HEK293T (cell line): ENCODE measurements at regions not wholly inside any gene's neighbourhood (a gene's known extent, or its start where the extent isn't known, plus 50 kb on each side); places are given as distances from the start of the nearest gene placed in this dataset.

ENCODE experiments used
- ARNT ChIP-seq: fragments of 450-650 bp; IDR thresholded peaks from 2 replicates; pipeline ENCODE4 v1.6.1; 2017; ENCODE audit warnings: mild to moderate bottlenecking
- BHLHE40 ChIP-seq: fragments of 450-650 bp; IDR thresholded peaks from 2 replicates; pipeline ENCODE4 v1.6.1; 2016; ENCODE audit warnings: mild to moderate bottlenecking, moderate library complexity, borderline replicate concordance
- FOXA1 ChIP-seq: fragments of 450-650 bp; IDR thresholded peaks from 2 replicates; pipeline ENCODE4 v1.6.1; 2016; ENCODE audit warnings: mild to moderate bottlenecking
- FOXK2 ChIP-seq: fragments of 450-650 bp; IDR thresholded peaks from 2 replicates; pipeline ENCODE4 v1.6.1; 2016; ENCODE audit warnings: mild to moderate bottlenecking
- FOXM1 ChIP-seq: fragments of 450-650 bp; IDR thresholded peaks from 2 replicates; pipeline ENCODE4 v1.6.1; 2017; ENCODE audit warnings: mild to moderate bottlenecking, borderline replicate concordance
- HDGF ChIP-seq: fragments of 450-650 bp; IDR thresholded peaks from 2 replicates; pipeline ENCODE4 v1.6.1; 2017; ENCODE audit warnings: antibody characterized with exemption, borderline replicate concordance
- LEF1 ChIP-seq: fragments of 450-650 bp; IDR thresholded peaks from 2 replicates; pipeline ENCODE4 v1.6.1; 2017; ENCODE audit warnings: mild to moderate bottlenecking, borderline replicate concordance
- SP1 ChIP-seq: fragments of 450-650 bp; IDR thresholded peaks from 2 replicates; pipeline ENCODE4 v1.6.1; 2017
- TARDBP ChIP-seq: fragments of 450-650 bp; IDR thresholded peaks from 2 replicates; pipeline ENCODE4 v1.6.1; 2016

GRCh38 chr6:137734875-137735182 is 132.2 kb upstream of the TNFAIP3 start:
- no peak for TF ChIP-seq ARNT
- no peak for TF ChIP-seq SP1
- no peak for TF ChIP-seq FOXM1
- TF ChIP-seq TARDBP, result no peak
- TF ChIP-seq FOXK2, result no peak
- no peak for TF ChIP-seq BHLHE40
- no peak for TF ChIP-seq LEF1
- no peak for TF ChIP-seq HDGF
- TF ChIP-seq FOXA1, result no peak
